GM12892 (cell line): ENCODE measurements at regions not wholly inside any gene's neighbourhood (a gene's known extent, or its start where the extent isn't known, plus 50 kb on each side); places are given as distances from the start of the nearest gene placed in this dataset.

Source experiments
- POLR2A ChIP-seq: IDR thresholded peaks from 2 replicates; pipeline ENCODE4 v1.6.1; 2011; ENCODE audit warnings: low read depth, low read length, control low read depth
- POLR2AphosphoS5 ChIP-seq: IDR thresholded peaks from 2 replicates; pipeline ENCODE4 v1.6.1; 2011; ENCODE audit warnings: low read depth, low read length, control low read depth

DNA sequence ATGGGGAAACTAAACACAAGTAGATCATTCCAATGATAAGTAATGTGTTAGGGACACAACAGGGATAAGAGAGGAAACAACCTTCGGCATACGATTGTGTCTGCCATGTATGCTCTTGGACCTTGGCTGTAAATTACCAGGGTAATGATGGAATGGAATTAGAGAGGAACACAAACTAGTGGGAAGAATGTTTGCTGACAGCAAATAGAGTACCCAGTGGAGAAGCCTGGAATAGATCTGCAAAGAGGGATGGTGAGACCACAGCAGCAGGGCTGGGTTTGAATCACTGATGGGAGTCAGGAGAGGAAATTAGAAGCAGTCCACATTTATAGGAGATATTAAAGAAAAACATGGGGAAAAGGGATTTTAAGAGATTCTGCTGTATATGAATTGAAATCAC is 172.8 kb downstream of the LRIG3 start:
- TF ChIP-seq POLR2A (no peak), POLR2AphosphoS5 (no peak)
